ENCODE measurements at regions not wholly inside any gene's neighbourhood (a gene's known extent, or its start where the extent isn't known, plus 50 kb on each side); places are given as distances from the start of the nearest gene placed in this dataset.
"Not testable (repeated sequence)": the region's sequence is repeated elsewhere in the genome, so short reads cannot be mapped to it uniquely, and the experiment has no call there.

DNA sequence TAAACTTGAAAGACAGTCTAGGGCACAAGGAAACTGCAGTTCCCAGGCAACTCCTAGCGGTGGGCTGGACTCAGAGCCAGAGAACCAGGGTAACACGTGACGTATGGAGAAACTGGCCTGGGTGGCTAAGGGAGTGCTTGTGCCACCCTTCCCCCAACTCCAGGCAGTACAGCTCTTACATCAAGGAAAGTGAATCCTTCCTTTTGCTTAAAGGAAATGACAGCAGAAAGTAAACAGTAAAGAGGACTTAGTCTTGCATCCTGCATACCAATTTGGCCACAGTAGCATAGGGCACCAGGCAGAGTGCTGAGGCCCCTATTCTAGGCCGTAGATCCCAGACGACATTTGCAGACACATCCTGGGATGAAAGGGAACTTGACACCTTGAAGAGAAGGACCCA lies 322.8 kb downstream of the CD109 start:
- no peak for DNase-seq (ENCODE audit: low spot score)

DNA sequence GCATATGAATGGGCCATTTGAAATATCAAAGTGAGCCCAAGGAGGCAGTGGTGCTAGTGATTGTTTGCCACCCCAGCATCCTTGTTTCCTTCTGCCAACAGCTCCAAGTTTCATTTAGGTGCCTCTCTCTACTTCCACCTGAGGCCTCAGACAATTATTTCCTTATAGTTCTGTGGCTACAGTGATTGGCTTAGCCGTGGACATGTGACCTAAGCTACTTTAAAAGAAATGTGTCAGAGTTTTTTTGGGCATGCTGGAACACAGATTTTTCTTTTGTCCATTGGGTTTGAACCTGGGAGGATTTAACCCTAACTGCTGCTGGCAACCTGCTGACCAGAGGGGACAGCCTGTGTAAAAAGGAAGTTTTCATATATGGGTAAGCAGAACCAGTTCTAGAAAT lies 319.4 kb downstream of the CD109 start:
- DNase-seq (ENCODE audit: low spot score) = no peak

DNA sequence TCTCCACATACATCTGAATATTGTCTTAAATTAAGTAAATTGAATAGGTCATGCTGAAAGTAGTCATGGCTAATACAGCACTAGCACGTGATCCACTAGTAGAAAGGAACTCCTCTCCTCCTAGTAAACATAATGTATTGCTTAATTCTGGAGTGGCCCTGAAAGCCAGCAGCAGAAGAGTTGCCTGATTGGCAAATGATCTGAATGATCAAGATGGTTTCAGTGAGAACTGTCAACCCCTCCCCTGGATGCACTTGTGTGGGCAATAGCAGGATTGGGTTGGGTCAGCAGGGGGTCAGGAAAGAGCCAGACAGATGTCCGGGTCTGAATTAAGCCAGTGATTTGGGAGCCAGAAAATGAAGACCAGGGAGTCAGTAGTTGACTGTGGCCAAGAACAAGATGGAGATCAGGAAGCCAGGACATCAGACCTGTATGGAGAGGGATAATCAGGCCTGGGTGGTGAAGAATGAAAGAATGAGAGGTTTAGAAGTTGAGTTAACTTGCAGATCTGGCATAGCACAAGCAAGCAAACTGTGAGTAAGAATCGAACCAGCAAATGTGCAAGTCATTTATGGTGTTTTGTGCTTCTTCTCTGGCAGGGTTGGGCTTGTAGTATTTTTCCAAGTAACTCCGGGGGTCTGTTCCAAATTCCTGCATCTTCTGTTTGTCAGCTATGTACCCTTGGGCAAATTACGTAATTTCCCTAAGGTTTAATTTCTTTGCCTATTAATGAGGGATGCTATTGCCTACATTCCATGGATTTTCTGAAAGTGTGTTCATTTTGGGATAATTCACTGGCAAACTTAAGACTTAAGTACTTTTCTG lies 304.9 kb downstream of the CD109 start:
- DNase-seq (ENCODE audit: low spot score) = no peak

DNA sequence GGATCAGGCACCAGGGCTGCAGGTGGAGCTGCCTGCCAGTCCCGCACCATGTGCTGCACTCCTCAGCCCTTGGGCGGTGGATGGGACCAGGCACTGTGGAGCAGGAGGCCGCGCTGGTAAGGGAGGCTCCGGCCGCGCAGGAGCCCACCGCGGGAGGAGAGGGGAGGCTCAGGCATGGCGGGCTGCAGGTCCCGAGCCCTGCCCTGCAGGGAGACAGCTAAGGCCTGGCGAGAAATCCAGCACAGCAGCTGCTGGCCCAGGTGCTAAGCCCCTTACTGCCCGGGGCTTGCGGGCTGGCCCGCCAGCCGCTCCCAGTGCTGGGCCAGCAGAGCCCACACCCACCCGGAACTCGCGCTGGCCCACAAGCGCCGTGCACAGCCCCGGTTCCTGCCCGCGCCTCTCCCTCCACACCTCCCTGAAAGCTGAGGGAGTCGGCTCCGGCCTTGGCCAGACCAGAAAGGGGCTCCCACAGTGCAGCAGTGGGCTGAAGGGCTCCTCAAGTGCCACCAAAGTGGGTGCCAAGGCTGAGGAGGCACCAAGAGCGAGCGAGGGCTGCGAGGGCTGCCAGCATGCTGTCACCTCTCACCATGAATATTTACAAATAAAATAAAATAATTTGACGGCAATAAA lies 294.7 kb downstream of the CD109 start:
- not testable (repeated sequence) for DNase-seq (ENCODE audit: low spot score)

DNA sequence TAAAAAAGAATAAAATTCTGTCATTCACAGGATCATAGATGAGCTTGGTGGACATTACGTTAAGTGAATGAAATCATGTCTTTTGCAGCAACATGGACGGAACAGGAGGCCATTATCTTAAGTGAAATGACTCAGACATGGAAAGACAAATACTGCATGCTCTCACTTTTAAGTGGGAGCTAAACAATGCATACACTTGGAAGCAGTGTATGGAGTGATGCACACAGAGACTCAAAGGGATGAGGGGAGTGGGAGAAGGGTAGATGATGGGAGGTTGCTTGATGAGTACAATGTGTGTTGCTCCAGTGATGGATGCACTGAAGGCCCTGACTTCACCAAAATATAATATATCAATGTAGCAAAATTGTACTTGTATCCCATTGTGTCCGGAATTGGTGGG lies 293.4 kb downstream of the CD109 start:
- no peak for DNase-seq (ENCODE audit: low spot score)

DNA sequence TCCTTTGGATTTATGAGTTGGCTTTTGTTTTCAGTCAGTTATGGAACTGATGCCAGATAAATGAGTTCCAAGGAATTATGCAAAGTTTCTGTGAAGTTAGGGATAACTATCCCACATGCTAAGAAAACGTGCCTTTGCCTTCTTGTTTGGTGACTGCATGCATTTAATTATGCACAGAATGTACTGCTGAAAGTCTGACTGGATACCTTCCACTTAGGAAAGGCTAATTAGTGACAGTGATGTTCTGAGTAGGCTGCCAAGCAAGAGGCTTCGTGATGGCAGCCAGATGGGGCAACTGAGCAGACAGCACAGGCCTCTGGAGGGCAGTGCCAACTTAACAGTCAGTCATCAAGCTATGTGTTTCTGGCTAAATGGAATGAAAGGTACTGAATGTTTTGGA lies 289.9 kb downstream of the CD109 start:
- peak; percentile 47 for DNase-seq (ENCODE audit: low spot score)

DNA sequence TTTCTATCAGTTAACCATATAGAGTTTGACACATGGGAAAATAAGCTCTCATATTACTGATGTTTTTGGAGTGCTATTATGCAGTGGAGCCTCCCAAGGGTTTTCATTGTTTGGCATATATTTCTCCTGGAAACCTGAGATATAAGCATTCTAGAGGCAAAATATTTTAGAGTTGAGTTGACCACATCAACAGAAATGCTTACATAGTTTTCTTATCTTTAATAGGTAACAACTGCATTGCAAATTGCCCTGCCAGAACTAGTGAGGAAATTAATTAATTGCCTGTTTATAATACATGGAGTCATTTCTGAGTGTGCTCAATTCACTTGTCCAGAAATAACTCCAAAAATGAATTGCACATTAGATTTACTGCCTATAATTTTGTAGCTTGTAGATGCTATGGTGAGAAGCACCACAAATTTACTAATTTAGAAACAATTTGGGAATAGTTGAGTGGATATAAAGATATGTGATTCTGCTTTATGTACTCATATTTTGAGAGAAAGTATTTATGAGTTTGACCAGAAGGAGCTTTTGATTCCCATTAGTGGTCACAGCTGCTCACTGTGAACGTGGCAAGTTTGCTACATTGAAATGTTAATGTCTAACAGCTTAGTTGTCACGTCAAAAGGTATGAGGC lies 288.7 kb downstream of the CD109 start:
- no peak for DNase-seq (ENCODE audit: low spot score)

DNA sequence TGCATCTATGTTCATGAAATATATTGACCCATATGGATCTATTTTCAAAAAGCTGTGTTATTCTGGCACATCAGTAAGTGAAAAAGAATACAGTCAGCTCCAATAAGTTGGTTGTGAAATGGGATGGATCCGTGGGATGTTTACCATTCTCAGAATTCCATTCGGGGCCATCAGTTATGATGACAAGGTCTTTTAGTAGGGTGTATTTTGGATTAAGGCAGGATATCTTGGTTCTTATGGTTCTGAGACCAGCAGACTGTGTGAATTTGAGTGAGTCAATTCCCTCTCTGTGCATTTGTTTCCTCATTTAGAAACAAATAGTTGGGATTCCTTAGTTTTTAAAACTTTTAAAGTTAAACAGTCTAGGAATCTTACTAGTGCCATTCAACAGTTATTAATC lies 287.4 kb downstream of the CD109 start:
- DNase-seq (ENCODE audit: low spot score) = no peak

DNA sequence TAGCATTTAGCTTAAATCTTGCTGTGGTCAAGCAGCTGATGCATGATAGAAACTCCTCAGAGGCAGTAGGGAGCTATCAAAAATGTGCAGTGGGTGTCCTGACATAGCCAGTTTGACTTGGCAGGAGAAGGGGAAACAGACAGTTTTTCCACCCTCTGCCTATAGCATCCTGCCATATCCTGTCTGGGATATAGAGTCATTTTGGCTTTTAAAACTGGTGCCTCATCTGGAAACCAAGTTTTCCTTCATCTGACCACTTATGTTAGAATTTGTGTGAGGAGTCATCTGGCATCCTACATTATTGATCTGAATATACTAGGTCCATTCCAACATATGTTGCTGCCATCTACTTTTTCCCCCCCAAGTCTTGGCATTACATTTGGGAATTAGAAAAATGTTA lies 284.1 kb downstream of the CD109 start:
- no peak for DNase-seq (ENCODE audit: low spot score)

DNA sequence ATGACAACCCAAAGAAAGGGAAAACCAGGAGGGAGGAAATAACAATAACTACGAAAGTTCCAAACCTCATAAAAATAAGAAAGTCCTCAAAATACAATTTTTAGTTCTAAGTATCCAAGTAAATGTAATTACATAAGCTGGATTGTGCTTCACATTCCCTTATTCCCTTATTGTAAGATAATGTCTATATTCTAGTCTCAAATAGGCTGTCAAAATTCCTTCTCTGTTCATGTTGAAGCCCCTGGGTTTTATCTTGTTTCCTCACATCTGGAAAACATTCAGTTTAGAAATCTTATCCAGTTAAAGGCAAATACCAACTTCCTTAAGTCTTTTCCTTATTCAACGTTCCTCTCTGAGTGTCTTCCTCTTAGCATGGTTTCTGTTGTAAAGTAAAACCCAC lies 282.3 kb downstream of the CD109 start:
- no peak for DNase-seq (ENCODE audit: low spot score)

DNA sequence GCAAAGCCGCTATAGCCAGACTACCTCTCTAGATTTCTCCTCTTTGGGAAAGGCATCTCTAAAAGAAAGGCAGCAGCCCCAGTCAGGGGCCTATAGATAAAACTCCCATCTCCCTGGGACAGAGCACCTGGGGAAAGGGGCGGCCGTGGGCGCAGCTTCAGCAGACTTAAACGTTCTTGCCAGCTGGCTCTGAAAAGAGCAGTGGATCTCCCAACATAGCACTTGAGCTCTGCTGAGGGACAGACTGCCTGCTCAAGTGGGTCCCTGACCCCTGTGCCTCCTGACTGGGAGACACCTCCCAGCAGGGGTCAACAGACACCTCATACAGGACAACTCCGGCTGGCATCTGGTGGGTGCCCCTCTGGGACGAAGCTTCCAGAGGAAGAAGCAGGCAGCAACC lies 276.5 kb downstream of the CD109 start:
- DNase-seq (ENCODE audit: low spot score) = not testable (repeated sequence)

DNA sequence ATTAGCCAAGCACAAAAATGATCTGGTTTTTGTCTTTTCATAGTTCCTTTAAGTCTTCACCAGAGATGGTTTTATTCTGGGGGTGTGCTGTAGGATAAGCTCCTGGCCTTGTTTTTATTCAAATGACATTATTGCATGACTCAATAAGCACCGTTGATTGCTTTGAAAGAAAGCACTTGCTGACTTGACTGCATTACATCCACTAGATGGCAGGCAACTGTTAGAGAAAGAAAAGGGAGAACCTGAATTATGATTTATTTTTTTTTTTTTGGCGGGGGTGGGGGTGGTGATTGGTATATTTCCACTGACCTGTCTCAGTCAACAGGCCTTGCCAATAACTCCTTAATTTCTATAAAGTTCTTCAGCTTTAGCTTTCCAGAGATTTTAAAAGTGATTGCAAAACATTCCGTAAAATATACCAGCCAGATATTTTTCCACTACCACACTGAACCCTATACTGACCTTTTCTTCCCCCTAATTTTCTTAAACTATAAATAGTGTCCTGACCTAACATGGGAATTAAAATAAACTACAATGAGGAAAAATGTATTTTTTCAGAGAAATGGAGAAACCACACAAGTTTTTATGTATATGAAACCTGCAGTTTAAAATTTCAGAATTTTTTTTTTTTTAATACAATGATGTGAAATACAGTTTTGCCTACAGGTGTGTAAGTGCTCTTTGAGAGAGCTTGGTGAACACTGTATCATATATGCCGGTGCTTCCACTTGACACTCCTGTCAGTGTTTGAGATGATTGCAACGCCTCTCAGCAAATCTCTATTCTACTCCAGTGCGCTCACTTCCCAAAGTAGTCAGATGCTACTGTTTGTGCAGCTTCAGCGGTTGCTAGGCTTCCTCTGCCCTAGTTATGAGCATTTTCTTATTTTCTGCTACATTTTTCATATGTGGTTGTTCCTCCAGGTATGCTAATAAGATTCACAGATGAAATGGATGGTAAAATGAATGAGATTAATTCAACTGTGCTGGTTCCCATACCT lies 274.3 kb downstream of the CD109 start:
- DNase-seq (ENCODE audit: low spot score) = peak; percentile 51

DNA sequence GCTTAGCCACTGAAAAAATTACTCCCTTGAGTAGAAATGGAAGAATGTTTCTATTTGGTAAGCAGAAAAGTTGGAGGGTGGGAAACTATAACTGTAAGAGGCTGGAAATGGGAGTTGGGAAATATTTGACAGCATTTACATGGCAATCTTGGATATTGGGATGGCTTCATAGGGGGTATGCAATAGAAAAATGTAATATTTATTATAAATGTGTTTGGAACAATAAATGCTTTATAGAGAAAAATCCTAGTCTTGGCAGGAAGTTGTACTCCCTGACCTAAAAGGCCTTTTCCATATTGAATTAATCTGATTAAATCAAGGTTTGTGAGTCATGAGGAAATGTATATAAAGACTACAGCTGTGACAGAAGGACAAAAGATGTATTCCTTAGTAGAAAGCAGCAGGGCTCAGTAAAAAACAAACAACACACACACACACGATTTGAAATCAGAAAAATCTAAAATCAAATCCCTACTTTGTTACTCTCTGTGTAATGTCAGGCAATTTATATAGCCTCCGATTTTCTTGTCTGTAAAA lies 272.3 kb downstream of the CD109 start:
- no peak for DNase-seq (ENCODE audit: low spot score)

DNA sequence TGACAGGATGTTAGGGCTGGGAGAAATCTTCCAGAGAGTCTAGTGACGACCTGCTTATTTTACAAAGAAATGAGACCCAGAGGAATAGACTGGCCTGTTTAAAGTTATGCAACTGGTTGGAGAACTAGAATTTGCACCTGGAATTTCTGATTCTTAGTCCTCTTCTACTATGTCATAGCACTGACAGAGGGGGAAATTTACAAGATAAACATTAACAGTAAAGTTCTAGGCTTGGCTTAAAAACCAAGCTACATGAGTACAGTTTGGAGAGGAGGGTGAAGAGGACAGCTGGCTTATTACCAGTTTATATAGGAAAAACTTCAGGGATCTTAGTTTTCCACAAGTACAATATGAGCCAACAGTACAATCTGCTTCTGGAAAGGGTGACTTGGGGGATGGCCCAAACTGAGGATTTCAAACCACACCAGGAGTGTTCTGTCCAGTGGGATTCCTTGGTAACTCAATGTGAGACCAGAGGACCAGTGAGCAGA lies 269.6 kb downstream of the CD109 start:
- DNase-seq (ENCODE audit: low spot score) = no peak

DNA sequence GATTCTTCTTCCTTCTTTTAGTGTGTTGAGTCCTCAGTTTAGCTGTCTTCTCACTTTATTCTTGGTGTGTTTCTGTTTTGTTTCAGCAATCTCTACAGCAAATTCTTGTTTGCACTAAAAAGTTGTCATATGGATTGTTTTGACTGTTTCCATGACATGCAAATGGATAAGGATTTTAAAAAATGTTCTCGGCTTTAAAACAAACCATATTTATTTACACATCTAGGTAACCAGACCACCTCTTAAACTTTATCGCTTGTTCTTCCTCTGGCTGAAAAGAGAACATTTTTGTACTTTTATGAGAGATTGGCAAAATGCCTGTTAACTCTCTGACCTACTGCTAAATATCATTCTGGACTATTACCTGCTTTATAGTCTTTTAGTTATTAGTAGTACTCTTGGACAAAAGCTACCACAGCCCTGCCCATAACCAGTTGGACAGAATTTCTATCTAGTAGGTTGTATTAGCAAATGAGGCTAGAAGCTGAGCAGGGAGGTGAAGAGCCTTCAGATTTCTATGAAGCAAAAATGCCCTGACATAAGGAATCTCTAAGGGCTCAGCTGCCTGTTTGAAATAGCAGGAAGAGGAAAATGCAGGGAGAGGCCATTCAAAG lies 268.3 kb downstream of the CD109 start:
- DNase-seq (ENCODE audit: low spot score) = no peak

DNA sequence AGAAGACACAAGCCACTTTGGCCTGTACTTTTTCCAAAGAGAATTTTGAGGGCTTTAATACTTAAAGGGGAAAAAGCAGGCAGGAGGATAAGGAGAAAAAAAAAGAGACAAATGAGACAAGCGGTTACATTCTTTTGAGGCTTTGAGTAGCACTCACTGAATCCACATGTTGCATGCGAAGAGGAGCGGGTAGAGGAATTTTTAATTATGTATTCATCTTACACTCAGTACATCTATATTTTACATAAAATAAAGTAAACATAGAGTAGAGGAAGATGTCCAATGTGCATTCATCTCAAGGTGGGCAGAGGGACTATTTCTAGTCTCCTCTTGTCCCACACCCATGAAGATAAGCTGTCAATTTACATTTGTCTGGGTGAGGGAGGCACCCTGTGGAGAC lies 266.9 kb downstream of the CD109 start:
- DNase-seq (ENCODE audit: low spot score) = no peak

DNA sequence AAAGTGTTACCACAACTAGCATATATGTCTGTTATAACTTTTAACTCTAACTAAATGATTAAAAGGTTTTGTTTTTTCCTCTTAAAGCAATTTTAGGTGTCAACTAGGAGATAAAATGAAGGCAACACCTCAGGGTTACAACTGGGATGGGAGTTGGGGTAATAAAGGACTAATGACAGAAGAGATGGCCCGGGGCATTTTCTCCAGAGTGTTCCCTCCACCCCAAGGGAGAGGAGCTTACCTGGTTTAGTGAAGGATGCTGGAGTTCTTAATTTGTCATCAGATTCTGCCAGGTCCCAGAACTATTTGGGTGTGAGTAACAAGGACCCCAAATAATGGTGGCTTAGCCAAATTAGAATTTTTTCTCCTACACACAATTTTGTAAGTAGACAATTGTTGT lies 260.3 kb downstream of the CD109 start:
- DNase-seq (ENCODE audit: low spot score) = no peak

DNA sequence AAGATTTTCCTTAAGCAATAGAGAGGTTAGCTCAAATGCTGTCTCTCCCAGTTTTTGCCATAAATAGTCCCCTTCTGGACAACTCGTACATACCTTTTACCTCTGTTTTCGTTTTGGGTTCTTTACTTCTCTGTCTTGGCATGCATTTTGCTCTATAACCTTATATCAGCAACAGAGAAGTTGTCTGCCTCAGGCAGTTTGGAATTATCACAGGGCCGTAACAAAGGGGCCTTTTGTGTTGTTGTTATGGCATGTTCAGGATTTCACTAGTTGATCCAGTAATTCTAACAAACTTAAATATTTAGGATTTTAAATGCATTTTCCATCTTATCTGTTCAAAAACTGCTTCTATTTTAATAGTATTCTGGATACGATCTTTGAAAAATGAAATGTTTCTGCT lies 259.8 kb downstream of the CD109 start:
- DNase-seq (ENCODE audit: low spot score) = no peak

DNA sequence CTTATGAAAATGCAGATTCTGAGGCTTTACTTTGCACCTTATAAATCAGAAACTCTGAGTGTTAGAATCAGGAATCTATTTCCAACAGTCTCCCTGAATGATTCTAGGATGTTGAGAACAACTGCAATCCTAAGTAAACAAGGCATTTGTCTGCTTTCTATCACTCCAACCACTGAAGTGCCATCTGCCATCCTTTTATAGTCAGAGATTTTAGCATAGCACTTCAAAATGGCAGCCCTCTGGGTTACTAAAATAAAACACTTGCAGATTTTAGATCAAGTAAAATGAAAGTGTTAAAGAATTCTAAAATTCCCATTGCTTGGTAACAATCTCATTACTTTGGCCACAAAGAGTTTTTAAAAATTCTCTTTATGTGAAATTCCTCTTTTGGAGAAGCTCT lies 258.9 kb downstream of the CD109 start:
- DNase-seq (ENCODE audit: low spot score) = no peak

DNA sequence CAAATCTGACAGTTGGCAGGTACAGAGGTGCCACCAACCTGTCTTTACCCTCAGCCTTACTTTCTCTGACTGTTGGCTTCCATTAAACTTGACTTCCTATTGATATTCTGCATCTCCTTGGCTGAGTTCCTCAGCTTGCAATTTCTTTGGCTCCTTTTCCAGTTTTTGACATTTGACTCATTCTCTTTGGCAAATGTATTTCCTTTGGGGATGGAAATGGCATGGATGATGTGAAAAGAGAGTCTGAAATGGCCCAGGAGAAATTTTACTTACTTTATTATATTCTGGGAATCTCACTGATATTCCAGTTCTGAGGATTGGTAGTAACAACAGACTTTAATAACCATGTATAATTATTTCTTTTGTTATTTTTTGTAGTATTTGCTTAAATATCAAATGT lies 255.2 kb downstream of the CD109 start:
- DNase-seq (ENCODE audit: low spot score) = no peak

Data from Ammon's horn (tissue), 1 donor.